LNCaP clone FGC (cell line): ENCODE measurements at regions not wholly inside any gene's neighbourhood (a gene's known extent, or its start where the extent isn't known, plus 50 kb on each side); places are given as distances from the start of the nearest gene placed in this dataset.

Source experiments
- DNase-seq: peaks from one replicate; pipeline ENCODE4 v3.0.0-alpha.2; 2011; ENCODE audit warnings: low read depth
- H3K4me3 ChIP-seq: 2 replicates; pipeline ENCODE4 v1.5.1; 2011; ENCODE audit warnings: mild to moderate bottlenecking, low read depth, low read length, control low read depth
- CTCF ChIP-seq: IDR thresholded peaks from 2 replicates; pipeline ENCODE4 v1.5.1; 2012; ENCODE audit warnings: mild to moderate bottlenecking; ENCODE audit not compliant: control insufficient read depth, insufficient read depth; ENCODE audit errors: extremely low read depth

DNA sequence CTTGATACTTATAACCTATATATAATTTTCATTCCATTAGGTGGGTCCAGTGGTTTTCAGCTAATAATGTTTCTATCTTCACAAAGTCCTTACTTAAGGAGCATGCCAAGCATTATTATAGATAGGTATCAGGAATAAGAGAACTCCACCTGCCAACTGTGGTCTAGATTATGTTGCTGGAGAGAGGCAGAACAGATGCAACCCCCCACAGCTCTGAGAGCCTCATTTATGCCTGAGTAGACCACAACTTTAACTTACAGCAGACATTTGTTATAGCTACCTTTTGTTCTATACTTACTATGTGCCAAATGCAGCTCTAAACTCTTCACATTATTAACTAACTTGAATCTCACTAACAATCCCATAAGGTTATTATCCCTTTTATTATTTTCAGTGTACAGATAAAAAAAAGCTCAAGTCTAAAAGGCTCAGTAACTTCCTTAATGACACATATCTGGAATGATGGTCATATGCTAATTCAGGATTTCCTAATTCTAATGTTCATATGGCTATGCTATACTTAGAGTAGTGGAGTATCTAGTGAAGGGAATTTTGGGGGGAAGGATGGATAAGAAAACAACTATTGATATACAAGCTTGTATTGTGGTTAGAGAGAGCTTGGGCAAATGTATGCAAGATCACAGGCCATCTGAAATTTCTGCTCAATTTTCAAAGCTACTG is 119.1 kb upstream of the RND3 start:
- no peak overlapping the region for H3K4me3 ChIP-seq
- no peak for DNase-seq
- no peak for TF ChIP-seq CTCF

GRCh38 chr2:150605664-150606063 is 118.2 kb upstream of the RND3 start:
- no peak overlapping the region for H3K4me3 ChIP-seq
- no peak for TF ChIP-seq CTCF
- peak; percentile 79 for DNase-seq

DNA sequence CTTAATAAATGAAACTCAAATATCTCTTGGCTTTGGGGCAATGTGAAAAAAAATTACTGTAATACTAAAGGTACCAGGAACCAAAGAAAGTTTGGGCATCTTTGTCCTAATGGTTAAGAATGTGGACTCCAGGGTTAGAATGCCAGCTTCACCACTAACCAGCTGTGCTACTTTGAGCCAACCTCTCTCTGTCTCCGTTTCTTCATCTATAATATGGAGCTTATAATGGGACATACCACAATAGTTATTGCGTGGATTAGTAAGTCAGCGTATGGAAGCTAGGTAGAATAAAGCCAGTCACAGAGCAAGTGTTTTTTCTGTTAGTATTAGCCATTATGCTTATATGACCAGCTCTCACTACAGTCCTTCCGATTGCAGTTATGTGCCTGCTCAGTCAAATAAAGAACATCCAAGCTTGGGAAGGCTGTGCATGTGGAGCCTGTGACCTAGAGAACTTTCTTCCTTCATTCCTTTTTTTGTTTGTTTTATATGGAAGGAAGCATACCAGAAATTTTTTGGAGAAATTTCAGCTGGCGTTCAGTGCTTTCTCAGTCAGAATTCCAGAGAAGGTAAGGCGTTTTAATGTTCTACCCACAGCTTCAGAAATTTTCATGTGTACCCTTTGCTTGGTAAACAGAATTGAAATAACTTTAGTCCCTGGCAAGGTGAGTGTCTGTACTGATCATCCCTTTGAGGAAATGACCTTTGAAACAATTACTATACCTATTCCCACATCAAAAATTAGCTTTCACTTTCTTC is 114.0 kb upstream of the RND3 start:
- DNase-seq: no peak
- no peak overlapping the region for H3K4me3 ChIP-seq
- TF ChIP-seq CTCF: no peak

GRCh38 chr2:150599889-150600288 is 112.4 kb upstream of the RND3 start:
- no peak for DNase-seq
- TF ChIP-seq CTCF: 0 out of 2 replicates have a peak, but pooled peaks have one; percentile 10
- no peak overlapping the region for H3K4me3 ChIP-seq

- no peak for TF ChIP-seq CTCF
- H3K4me3 ChIP-seq: no peak overlapping the region
- no peak for DNase-seq
These were observed 110.9 kb upstream of the RND3 start for GRCh38 chr2:150598383-150598782.

GRCh38 chr2:150595803-150596470 is 108.5 kb upstream of the RND3 start:
- TF ChIP-seq CTCF: no peak
- DNase-seq: no peak
- H3K4me3 ChIP-seq: no peak overlapping the region

DNA sequence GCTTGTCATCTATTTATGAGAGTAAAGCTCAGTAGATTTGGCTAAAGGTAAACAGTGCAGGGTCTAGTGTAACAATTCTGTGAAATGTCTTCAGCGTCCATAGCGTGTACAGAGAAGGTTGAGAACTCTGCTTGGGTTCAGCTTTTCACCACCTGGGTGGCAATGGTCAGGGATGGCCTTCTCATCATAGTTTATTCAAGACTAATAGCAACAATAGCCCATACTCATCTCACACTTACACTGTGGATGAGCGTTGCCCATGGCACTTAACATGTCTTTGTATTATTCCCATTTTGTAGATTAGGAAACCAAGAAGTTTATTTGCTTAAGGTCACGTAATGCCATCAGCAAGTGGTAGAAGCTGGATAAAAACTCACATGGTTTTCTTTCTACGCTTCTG is 106.8 kb upstream of the RND3 start:
- H3K4me3 ChIP-seq: no peak overlapping the region
- no peak for TF ChIP-seq CTCF
- DNase-seq: no peak
